ENCODE measurements at regions not wholly inside any gene's neighbourhood (a gene's known extent, or its start where the extent isn't known, plus 50 kb on each side); places are given as distances from the start of the nearest gene placed in this dataset.

DNA sequence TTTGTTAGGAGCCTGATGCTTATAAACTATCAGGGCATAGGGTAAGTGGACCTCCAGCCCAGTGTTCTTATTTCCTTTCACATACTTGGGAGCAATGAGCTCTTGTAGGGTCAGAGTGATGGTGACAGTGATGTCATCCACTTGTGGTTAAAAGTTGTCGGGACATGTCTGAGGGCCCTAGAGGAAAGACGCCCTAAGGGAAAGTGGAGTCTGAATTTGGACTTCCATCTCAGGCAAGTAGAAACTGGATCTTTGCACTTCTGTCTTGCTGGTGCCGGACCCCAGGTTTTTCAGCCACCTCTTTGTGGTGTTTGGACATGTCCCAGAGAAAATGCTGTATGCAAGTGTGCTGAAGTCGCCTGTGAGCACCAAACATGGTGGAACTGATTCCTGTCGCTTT is 900.5 kb downstream of the C6orf118 start:
- TF ChIP-seq, protein P1, sequence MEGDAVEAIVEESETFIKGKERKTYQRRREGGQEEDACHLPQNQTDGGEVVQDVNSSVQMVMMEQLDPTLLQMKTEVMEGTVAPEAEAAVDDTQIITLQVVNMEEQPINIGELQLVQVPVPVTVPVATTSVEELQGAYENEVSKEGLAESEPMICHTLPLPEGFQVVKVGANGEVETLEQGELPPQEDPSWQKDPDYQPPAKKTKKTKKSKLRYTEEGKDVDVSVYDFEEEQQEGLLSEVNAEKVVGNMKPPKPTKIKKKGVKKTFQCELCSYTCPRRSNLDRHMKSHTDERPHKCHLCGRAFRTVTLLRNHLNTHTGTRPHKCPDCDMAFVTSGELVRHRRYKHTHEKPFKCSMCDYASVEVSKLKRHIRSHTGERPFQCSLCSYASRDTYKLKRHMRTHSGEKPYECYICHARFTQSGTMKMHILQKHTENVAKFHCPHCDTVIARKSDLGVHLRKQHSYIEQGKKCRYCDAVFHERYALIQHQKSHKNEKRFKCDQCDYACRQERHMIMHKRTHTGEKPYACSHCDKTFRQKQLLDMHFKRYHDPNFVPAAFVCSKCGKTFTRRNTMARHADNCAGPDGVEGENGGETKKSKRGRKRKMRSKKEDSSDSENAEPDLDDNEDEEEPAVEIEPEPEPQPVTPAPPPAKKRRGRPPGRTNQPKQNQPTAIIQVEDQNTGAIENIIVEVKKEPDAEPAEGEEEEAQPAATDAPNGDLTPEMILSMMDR (IDR thresholded peaks at IDR 0.05), result no peak
- TF ChIP-seq POLR2AphosphoS5 (IDR thresholded peaks at IDR 0.05), result no peak
- TF ChIP-seq POLR2A (IDR thresholded peaks at IDR 0.05), result no peak
